H1 (cell line): ENCODE measurements at regions not wholly inside any gene's neighbourhood (a gene's known extent, or its start where the extent isn't known, plus 50 kb on each side); places are given as distances from the start of the nearest gene placed in this dataset.

Experiments used
- CBX5 ChIP-seq: fragments of 300-800, 300-1000 bp; sonication (generic); IDR thresholded peaks from 2 replicates; pipeline ENCODE4 v1.7.1; 2016; ENCODE audit warnings: antibody characterized with exemption, low read length, low read depth
- CHD7 ChIP-seq: fragments of 300-600 bp; sonication (generic); IDR thresholded peaks from 2 replicates; pipeline ENCODE4 v1.7.1; 2012; ENCODE audit warnings: low read length, moderate library complexity, mild to moderate bottlenecking, inconsistent platforms; ENCODE audit not compliant: insufficient replicate concordance
- HDAC2 ChIP-seq, 2 experiments: fragments of 300-600 bp in 1 of 2; sonication (generic) in 1 of 2; IDR thresholded peaks; 2 replicates each; pipeline ENCODE4 v1.6.1; 2011 to 2012; ENCODE audit warnings: low read depth in 2 of 2, low read length in 2 of 2, mild to moderate bottlenecking in 2 of 2, moderate library complexity in 2 of 2, borderline replicate concordance in 1 of 2, inconsistent platforms in 1 of 2
- KDM4A ChIP-seq: IDR thresholded peaks from one replicate; pipeline ENCODE4 v1.7.1; 2012; ENCODE audit warnings: low read depth, mild to moderate bottlenecking, moderate library complexity, low read length, inconsistent platforms; ENCODE audit not compliant: severe bottlenecking
- NANOG ChIP-seq: IDR thresholded peaks from 2 replicates; pipeline ENCODE4 v1.6.1; 2011; ENCODE audit warnings: low read length, low read depth, mild to moderate bottlenecking, inconsistent platforms; ENCODE audit not compliant: insufficient read depth, poor library complexity, severe bottlenecking
- RXRA ChIP-seq: IDR thresholded peaks from 2 replicates; pipeline ENCODE4 v1.6.1; 2011; ENCODE audit warnings: low read depth, mild to moderate bottlenecking, low read length, moderate library complexity; ENCODE audit not compliant: insufficient read depth
- SIX5 ChIP-seq: IDR thresholded peaks from 2 replicates; pipeline ENCODE4 v1.6.1; 2011; ENCODE audit warnings: mild to moderate bottlenecking, low read depth, low read length
- SP1 ChIP-seq: IDR thresholded peaks from 2 replicates; pipeline ENCODE4 v1.6.1; 2011; ENCODE audit warnings: low read depth, low read length
- USF2 ChIP-seq: IDR thresholded peaks from 2 replicates; pipeline ENCODE4 v1.6.1; 2011; ENCODE audit warnings: low read length, improper control_type of control experiment
- TF ChIP-seq, protein P1 (sequence below): IDR thresholded peaks from 2 replicates; pipeline ENCODE4 v1.6.1; 2011; ENCODE audit warnings: low read depth, mild to moderate bottlenecking, low read length; ENCODE audit not compliant: insufficient read depth

GRCh38 chr4:117378942-117379341 is 293.6 kb upstream of the TRAM1L1 start (continued):
- TF ChIP-seq CHD7 (no peak), SP1 (no peak), NANOG (no peak), RXRA (no peak), SIX5 (no peak), CBX5 (no peak), USF2 (no peak), KDM4A (no peak), HDAC2 (IDR thresholded peaks at IDR 0.05; ENCODE audit: borderline replicate concordance in 1 of 2, low read depth in 2 of 2, low read length in 2 of 2) (no peak)
- TF ChIP-seq, protein P1, sequence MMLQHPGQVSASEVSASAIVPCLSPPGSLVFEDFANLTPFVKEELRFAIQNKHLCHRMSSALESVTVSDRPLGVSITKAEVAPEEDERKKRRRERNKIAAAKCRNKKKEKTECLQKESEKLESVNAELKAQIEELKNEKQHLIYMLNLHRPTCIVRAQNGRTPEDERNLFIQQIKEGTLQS = no peak
